Type B pancreatic cell (in vitro differentiated cells): ENCODE measurements at regions not wholly inside any gene's neighbourhood (a gene's known extent, or its start where the extent isn't known, plus 50 kb on each side); places are given as distances from the start of the nearest gene placed in this dataset.

Experiments
- DNase-seq: peaks from one replicate; pipeline ENCODE4 v3.0.0; 2021; ENCODE audit warnings: mixed read lengths; ENCODE audit not compliant: unreplicated experiment; ENCODE audit errors: extremely low spot score
- H3K27ac Mint-ChIP-seq: 2 replicates; pipeline ENCODE4 v1.8.0; 2021; ENCODE audit warnings: mild to moderate bottlenecking, mixed read lengths
- H3K27me3 Mint-ChIP-seq: 2 replicates; pipeline ENCODE4 v1.8.0; 2021; ENCODE audit warnings: mixed read lengths
- H3K36me3 Mint-ChIP-seq: 2 replicates; pipeline ENCODE4 v1.8.0; 2021; ENCODE audit warnings: mixed read lengths
- H3K4me1 Mint-ChIP-seq: one replicate; pipeline ENCODE4 v1.8.0; 2021; ENCODE audit warnings: mixed read lengths; ENCODE audit not compliant: unreplicated experiment
- H3K4me3 Mint-ChIP-seq: 2 replicates; pipeline ENCODE4 v1.8.0; 2021; ENCODE audit warnings: mild to moderate bottlenecking, mixed read lengths
- H3K9me3 Mint-ChIP-seq: 2 replicates; pipeline ENCODE4 v1.8.0; 2021; ENCODE audit warnings: mixed read lengths
- CTCF ChIP-seq: fragments of 200-600 bp; sonication (generic); conservative IDR thresholded peaks from 2 replicates; pipeline ENCODE4 v1.5.0; 2021; ENCODE audit warnings: antibody characterized with exemption, mild to moderate bottlenecking

- Mint-ChIP-seq H3K27ac (no peak overlapping the region), H3K4me1 (no peaks in the 10 kb centered on the region), H3K36me3 (no peaks in the 10 kb centered on the region), H3K4me3 (no peak overlapping the region), H3K27me3 (no peaks in the 10 kb centered on the region), H3K9me3 (no peaks in the 10 kb centered on the region)
- no peak for TF ChIP-seq CTCF
- no peak for DNase-seq
Measured at GRCh38 chr3:7897655-7898054, 604.0 kb upstream of the LMCD1 start.

GRCh38 chr3:7913283-7913682 lies 588.3 kb upstream of the LMCD1 start:
- H3K4me3 Mint-ChIP-seq: no peak overlapping the region
- H3K9me3 Mint-ChIP-seq: peaks cover 15% of the 10 kb centered on the region
- DNase-seq: no peak
- TF ChIP-seq CTCF: no peak
- no peaks in the 10 kb centered on the region for H3K36me3 Mint-ChIP-seq
- no peak overlapping the region for H3K27ac Mint-ChIP-seq
- peaks cover 6% of the 10 kb centered on the region for H3K27me3 Mint-ChIP-seq
- H3K4me1 Mint-ChIP-seq: no peaks in the 10 kb centered on the region

DNA sequence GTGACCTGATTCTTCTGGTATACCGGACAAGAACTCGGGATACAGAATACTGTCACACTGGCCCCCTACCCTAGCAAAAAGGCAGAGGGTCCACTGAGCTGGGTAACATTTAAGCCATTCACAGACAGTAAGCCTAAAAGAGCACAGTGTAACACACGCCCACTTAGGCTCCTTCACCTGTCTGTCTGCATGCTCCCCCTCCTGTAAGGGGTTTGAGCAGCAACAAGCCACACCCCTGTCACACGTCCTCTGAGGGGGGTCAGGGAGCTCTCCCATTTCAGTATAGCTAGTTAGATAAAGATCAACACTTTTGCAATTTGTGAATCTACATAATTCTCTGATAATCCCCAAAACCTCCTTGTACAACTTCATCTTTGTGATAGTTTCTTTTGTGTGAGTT lies 586.3 kb upstream of the LMCD1 start:
- no peak overlapping the region for H3K27ac Mint-ChIP-seq
- H3K27me3 Mint-ChIP-seq: peaks cover 11% of the 10 kb centered on the region
- no peak for DNase-seq
- H3K4me1 Mint-ChIP-seq: no peaks in the 10 kb centered on the region
- TF ChIP-seq CTCF: no peak
- no peak overlapping the region for H3K4me3 Mint-ChIP-seq
- no peaks in the 10 kb centered on the region for H3K36me3 Mint-ChIP-seq
- H3K9me3 Mint-ChIP-seq: peaks cover 13% of the 10 kb centered on the region

GRCh38 chr3:7917443-7918151 lies 584.0 kb upstream of the LMCD1 start:
- Mint-ChIP-seq H3K4me1 (no peaks in the 10 kb centered on the region), H3K4me3 (no peak overlapping the region), H3K27ac (no peak overlapping the region), H3K9me3 (peaks cover 11% of the 10 kb centered on the region), H3K27me3 (peaks cover 11% of the 10 kb centered on the region), H3K36me3 (no peaks in the 10 kb centered on the region)
- TF ChIP-seq CTCF: no peak
- DNase-seq: no peak

- TF ChIP-seq CTCF: no peak
- no peak overlapping the region for H3K27ac Mint-ChIP-seq
- H3K4me1 Mint-ChIP-seq: no peaks in the 10 kb centered on the region
- peaks cover 8% of the 10 kb centered on the region for H3K9me3 Mint-ChIP-seq
- no peak overlapping the region for H3K4me3 Mint-ChIP-seq
- DNase-seq: no peak
- H3K27me3 Mint-ChIP-seq: peaks cover 11% of the 10 kb centered on the region
- H3K36me3 Mint-ChIP-seq: no peaks in the 10 kb centered on the region
Measured at GRCh38 chr3:7920211-7920610, 581.4 kb upstream of the LMCD1 start.
